ENCODE measurements at regions not wholly inside any gene's neighbourhood (a gene's known extent, or its start where the extent isn't known, plus 50 kb on each side); places are given as distances from the start of the nearest gene placed in this dataset.
"Not testable (repeated sequence)": the region's sequence is repeated elsewhere in the genome, so short reads cannot be mapped to it uniquely, and the experiment has no call there.

DNA sequence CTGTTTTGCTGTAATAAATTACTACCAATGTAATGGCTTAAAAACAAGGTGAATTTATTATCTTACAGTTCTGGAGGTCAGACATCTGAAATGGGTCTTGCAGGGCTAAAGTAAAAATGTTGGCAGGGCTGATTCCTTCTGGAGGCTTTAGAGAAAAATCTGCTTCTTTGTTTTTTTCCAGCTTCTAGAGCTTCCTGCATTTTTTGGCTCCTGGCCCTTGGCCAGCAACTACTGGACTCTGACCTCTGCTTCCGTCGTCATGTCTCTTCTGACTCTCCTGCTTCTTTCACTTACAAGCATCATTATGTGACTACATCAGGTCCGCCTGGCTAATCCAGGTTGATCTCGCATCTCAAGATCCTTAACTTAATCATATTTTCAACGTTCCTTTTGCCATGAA lies 350.9 kb downstream of the S1PR1 start:
- DNase-seq: peak; percentile 50

DNA sequence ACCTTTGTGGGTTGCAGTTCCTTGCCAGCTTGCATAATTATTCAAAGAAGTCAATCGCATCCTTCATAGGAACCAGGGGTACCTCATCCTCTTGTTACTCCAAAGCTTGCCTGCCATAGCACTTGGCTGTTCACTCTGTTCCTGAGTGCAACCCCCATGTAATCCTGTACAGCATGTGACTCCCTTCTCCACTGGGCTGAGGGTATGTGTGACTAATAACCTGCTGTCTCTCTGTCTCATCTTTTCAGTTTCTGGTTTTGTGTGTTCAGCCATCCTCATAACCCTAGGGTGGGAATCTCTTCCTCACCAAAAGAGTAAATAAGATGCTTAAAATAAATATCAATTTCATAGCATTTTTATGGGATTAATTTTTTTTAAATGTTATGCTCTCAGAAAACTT lies 351.9 kb downstream of the S1PR1 start:
- DNase-seq: peak; percentile 4

DNA sequence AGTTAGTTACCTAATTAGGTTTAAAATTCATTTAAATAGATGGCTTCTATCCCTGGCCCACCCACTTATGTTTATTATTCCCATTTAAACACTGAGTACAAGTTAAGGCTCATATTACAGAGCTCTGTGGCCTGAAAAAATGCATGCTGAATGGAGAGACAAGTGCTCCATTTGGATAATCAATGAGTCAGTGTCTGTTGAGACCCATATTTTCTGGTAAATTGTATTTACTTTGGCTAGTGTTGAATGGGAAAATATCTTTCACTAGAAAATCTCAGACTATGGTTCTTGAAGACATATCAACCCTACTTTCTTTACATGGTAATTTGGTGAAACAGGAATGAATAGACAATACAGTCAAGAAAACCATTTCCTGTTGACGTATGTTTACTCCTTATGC lies 356.0 kb downstream of the S1PR1 start:
- DNase-seq: peak; percentile 92

DNA sequence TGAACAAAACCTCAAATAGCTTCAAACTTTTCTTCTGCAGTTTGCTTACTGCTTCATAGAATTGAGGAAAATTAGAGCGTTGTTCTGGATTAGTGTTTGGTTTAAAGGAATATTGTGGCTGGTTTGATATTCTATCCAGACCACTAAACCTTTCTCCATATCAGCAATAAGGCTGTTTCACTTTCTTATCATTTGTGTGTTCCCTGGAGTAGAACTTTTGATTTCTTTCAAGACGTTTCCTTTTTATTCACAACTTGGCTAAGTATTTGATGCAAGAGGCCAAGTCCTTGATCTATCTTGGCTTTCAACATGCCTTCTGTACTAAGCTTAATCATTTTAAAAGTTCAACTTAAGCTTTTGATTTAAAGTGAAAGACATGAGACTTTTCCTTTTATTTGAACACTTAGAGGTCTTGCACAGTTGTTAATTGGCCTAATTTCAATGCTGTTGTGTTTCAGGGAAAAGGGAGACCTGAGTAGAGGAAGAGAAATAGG lies 359.1 kb downstream of the S1PR1 start:
- DNase-seq: no peak

DNA sequence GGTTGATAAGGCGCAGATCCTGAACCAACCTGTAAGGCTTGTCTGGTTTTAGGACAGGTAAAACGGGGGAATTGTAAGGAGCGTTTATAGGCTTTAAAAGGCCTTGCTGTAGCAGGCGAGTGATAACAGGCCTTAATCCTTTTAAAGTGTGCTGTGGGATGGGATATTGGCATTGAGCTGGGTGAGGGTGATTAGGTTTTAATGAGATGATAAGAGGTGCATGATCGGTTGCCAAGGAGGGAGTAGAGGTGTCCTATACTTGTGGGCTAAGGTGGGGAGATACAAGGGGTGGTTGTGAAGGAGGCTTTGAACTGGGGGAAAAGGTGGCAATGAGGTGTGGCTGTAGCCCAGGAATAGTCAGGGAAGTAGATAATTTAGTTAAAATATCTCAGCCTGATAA lies 363.8 kb downstream of the S1PR1 start:
- not testable (repeated sequence) for DNase-seq

DNA sequence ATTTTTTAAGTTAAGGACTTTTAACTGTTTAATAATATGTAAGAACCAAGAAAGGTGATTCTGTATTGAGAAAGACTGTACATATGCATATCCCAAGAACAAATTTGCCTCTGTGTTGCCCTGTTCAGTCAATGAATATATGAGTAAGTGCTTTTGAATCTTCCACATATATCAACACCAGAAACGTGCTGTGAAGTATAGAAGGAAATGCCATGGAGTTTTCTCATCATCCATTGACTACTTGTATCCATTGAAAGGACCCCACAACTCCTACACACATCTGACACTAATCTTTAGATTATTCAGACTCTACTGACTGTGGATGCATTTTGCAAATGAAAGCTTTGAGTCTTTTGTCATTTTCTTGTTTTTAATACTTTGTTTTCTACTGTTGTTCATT lies 366.9 kb downstream of the S1PR1 start:
- no peak for DNase-seq

DNA sequence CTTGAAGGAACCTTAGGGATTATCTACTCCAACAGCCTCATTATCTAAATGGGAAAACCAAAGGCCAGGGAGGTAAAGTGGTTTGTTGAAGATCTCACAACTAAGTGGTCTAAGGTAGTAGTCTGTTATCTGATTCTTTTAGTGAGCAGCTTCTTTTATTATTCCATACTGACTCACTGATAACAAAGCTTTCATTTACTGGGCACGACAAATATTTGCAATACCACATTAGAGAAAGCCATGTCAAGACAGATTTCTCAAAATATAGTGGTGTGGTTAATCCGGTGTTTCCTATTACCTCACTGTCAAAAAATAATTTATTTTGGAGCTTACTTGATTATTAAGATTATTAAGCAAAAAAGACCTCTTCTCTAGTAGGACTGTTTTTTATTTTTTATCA lies 369.1 kb downstream of the S1PR1 start:
- DNase-seq: no peak

DNA sequence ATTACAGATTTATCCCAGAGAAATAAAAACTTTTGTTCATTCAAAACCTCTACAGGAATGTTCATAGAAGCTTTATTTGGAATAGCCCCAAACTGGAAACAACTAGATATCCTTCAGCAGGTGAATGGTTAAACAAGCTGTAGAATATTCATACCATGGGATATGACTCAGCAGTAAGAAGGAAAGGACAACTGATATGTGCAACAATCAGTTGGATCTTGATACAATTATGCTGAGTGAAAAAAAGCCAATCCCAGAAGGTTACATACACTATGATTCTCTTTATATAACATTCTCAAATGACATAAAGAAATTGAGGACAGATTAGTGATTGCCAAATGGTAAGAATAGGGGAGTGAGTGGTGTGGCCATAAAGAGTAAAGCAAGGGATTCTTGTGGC lies 376.7 kb downstream of the S1PR1 start:
- no peak for DNase-seq

DNA sequence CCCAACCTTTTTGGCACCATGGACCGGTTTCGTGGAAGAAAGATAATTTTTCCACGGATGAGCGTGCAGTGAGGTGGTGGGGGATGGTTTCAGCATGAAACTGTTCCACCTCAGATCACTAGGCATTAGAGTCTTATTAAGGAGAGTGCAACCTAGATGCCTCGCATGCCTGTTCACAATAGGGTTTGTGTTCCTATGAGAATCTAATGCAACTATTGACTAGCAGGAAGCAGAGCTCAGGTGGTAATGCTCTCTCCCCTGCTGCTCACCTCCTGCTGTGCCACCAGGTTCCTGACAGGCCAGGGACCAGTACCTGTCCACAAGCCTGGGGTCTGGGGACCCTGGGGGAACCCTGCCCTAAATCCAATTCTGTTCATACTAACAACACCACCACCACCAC lies 377.8 kb downstream of the OLFM3 start:
- DNase-seq: no peak

DNA sequence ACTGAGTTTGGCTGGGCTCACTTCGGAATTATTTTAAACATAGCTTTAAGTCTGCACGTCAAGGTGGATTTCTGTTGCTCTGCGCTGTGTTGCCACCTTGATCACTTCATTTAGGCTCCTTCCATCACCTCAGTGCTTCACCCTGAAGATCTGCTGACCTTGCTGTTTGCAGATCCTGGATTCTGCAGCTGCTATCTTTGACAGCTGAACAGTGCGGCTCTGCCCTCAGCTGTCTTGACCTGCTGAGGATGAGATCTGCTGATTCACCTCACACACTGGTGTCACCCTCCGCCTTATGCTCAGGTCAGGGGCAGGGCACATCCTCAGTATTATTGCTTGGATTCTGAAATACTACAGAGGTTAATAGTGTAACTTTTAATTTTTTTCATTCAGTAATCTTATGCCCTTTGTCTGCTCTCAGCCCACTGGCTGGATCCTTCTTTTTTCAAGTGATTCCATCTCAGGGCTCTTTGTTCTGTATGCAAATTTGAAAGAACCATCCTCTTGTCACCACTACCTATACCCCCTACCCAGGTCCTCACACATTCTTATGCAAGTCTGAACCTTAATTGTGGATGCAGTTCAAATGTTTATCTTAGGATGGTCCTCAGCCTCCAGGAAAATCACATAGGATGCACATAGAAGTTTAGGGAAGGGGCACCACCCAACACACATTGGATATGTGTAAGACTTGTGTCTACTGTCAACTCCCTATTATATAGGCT lies 364.0 kb downstream of the OLFM3 start:
- peak; percentile 4 for DNase-seq

DNA sequence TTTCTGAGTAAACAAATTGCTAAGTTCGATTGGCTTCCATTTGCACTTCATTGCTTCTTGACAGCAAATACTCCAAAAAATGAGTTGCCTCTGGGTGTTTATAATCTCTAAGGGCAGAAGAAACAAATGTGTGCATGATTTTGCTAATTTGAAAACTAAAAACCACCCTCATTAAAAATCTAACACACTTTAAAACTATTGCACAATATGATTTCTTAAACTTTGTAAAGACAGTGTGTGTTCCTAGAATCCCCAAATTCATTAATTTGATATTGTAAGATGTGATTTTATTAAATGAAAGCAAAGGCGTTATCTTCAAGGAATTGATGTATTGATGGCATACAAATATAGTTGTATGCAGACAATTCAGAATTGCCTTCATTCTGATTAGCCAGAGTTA lies 350.9 kb downstream of the OLFM3 start:
- no peak for DNase-seq

DNA sequence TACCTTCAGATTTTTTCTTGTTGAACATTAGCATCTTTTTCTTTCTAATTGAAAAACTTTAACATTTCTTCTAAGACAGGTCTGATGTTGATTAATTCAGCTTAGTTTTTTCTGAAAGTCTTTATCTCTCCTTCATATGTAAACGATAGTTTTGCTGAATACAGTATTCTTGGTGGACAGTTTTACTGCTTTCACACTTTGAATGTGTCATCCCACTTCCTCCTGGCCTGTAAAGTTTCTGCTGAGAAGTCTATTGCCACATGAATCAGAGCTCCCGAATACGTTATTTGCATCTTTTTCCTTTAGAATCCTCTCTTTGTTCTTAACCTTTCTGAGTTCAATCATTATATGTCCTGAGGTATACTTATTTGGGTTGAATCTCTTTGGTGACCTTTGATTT lies 344.2 kb downstream of the OLFM3 start:
- DNase-seq: no peak

DNA sequence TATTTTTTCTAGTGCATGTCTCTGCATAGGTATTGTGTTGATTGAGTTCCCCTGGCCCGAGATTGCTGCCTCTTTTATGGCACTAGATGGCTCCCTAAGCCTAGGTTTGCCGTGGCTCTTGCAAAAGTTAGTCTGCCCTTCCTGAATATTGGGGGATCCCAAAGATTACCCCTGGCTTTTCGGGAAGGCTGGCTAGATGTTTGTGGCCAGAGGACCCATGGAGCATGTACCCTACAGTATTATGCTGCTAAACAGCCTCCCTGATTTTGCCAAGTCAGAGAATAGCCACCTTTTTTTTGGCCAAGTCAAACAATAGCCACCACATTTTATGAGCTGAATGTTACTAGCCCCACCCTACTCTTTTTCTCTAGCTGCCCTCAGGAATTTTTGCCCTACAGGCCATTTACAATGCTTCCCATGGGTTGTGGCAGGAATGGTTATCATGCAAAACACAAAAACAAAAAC lies 343.2 kb downstream of the OLFM3 start:
- peak; percentile 34 for DNase-seq

DNA sequence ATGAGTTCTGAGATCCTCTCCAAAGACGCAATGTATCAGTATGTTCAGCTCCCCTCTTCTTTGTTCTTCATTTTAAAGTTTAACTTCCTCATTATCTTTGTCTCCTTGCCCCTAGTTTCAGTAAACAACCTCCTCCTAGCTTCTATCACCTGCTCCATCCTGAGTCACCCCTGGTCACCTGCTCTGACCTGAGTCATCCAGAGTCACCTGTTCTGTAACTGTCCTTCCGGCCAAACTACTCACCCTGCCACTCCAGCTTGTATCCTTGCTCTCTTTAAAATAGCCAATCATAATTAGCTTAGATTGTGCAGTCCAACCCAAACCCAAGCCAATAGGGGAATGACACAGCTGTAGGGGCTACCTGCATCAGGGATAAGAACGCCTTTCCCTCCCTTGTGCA lies 332.0 kb downstream of the OLFM3 start:
- no peak for DNase-seq

DNA sequence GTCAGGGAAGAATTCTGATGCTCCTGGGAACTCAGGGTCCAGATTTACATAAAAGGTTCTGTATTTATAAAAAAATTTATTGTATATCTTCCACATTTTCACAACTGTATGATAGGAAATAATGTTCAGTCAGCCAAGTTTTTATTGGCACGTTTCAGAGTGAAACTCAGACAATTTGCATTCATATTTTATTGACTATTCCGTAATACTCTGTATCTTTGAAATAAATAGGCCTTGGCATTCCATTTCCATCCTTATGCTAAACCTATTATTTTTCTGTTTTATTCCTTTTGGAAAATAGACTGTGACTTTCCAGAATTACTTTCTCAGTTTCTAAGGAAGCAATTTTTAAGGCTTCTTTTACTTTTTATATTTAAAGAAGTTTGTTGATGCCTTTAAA lies 329.0 kb downstream of the OLFM3 start:
- DNase-seq: no peak

DNA sequence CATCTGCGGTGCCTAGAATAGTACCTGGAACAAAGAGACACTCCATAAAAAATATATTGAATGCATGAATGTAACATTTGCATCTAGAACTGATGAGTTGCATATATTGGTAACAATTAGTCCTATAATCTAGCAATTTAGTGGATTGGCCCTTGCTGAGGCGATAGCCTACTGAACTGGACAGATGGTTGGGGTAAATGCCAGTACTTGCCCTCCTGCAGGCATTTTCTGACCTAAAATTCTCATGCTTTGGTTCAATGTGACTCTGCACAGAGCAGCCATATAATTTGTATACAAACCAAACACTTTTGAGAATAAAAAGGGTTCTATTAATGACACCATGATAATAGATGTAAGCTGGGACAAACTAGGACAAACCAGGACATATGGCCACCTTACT lies 313.6 kb downstream of the OLFM3 start:
- no peak for DNase-seq

DNA sequence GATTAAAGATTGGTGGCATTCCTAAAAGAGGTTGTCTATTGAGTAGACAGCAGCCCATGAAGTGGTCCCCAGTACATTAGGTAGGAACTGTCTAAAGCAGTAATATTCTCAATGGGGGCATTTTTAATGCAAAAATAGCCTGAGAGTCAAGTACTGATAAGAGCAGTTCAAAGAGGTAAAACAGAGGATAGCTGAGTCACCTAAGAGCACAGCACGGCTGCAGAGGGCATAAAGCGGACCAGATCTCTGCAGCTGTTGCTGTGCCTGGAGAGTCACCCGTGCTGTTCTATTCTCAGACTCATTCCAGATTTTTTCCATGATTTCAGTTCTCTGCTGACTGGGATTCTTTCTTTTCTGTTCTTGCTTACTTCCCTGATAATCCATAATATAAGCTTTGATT lies 313.2 kb downstream of the OLFM3 start:
- no peak for DNase-seq

DNA sequence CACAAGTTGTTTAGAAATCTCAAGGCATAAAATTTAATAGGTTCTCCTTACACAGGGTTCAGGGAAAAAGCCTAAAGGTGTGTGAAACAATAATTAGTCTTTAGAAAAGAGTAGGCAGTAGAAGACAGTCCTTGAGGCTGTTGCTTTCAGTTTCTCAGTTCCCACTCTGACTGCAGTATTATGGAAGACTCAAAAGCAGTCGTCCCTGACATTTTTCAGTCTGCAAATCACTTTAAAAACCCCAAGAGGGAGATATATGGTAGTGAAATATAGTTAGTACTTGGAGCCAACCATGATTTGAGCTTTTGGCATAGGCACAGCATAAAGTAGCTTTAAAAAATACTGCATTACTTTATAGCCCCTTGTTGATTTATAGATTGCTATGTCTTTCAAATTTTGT lies 299.7 kb downstream of the OLFM3 start:
- DNase-seq: peak; percentile 23

DNA sequence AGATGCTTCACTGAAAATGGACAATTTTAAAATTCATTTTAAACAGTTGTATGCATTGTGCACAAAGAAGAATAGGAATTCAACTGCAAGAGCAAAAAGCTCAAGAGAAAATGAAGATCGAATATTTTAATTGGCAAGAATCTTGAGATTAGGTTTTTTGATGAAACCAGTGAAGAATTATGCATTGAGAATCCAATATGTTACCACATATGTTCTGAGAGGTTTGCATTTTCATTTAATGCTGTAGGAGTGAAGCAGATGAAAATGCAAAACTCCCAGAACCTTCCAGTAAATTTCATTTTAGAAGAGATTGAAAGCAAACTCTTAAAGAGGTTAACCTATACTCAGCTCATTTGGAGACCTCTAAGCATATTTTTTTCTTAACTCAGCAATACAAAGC lies 298.0 kb downstream of the OLFM3 start:
- no peak for DNase-seq

DNA sequence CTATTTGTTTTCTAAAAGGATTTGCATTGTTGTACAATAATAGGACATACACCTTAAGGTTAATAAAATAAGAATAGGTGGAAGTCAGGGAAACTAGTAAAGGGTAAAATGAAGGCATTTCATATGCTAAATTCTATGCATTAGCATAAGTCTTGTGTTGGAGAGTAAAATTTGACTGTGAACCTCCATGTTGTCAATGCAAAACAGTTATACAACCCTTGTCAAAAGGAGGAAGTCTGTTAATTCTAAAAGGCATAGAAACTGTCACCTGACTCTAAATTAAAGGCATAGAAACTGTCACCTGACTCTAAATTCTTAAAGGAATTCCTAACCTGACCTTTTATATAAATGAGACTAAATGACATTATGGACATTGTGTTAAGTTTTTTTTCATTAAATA lies 291.8 kb downstream of the OLFM3 start:
- no peak for DNase-seq

DNA sequence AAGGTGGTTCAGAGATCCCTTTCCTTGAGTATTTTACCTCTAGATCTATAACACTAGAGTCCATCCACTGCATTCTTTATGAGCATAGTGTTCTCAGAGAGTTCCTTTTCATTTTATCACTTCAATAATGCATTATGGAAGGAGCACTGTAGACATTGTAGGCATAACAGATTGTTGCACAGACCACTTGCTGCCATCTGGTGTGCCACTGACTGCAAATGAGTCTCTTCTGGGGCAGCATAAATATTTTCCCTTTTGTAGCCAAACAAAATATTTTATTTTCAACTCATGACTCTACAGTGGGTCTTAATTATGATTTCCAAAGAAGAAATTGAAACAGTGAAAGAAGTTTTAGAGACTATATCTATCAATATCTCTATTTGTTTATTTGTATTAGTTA lies 290.4 kb downstream of the OLFM3 start:
- DNase-seq: peak; percentile 17

DNA sequence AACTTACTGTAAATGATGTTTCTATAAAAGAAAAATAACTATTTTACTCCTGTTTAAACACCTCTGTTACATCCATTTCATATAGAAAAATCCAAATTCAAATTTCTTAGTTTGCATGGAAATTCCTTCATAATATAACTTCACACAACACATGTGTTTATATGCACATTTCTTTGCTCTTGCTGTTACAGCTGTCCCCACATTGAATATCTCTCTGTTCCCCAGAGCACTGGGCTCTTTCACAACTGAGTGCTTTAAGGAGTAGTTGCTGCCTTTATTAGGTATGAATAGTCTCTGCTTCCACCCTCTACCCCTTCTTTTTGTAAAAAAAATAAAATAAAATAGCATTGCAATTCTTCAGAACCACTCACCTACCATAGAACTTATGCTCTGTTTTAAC lies 287.0 kb downstream of the OLFM3 start:
- DNase-seq: no peak

DNA sequence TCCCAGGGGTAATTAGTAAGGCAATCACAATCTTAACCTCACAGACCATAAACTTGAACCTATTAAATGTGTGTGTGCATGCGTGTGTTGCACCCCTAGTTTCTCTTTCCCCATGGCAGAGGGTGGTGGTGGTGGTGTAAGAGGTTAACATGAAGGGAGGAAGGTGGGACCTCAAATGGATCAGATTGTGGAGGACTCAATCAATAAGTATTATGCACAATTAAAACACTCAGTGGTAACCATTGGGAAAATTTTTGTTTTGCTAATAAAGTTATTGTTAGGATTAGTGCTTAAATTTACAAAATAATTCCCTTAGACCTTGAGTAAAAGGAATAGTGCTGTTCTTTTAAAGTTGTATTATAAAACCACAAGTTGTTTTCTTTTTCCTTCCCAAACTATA lies 283.0 kb downstream of the OLFM3 start:
- no peak for DNase-seq

DNA sequence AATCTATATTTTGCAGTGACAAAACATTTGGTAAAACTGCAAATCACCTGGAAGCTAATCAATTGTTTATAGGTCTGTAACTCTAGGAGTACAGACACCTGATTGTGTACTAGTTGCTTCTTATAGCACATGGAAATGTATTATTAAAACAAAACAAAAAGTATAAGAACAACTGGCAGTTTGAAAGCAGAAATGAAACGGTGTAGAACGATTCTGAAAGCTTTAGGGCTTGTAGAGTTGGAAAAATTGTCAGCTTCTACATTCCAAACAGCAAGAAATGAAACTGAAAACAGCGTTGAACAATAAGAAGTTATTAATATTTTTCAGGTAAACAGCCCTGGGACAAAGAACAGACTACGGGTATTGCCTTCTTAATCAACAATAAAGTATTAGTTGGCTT lies 273.3 kb downstream of the OLFM3 start:
- DNase-seq: no peak

DNA sequence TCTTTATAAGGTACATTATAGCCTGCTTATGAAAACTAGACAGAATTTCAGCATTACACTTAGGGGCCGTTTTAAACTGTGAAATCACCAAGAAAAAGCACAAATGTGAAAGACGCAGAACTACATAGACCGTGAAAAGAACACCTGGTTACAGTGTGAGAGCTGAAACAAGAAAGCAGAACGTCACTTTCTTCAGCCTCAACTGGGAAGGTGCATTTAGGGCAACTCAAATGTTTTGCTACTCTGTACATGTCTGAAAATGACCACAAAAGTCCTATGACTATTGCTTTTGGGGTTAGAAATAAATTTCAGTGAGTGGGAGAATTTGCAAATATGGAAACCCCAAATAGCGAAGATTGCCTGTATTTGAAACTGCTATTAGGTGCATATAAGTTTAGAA lies 268.7 kb downstream of the OLFM3 start:
- no peak for DNase-seq

Data from NCI-H69 (cell line).